H1 (cell line): ENCODE measurements at regions not wholly inside any gene's neighbourhood (a gene's known extent, or its start where the extent isn't known, plus 50 kb on each side); places are given as distances from the start of the nearest gene placed in this dataset.

Experiments used
- CTCF ChIA-PET: fragments of 300-600 bp; sonication (Branson Sonifier 250); formaldehyde crosslinking; loops from one replicate; lab custom pipeline; 2021; ENCODE audit not compliant: partially characterized antibody; lab: Charles Lee
- POLR2A ChIA-PET: fragments of 300-600 bp; sonication (Branson Sonifier 250); formaldehyde crosslinking; loops from one replicate; lab custom pipeline; 2021; ENCODE audit warnings: inconsistent platforms; ENCODE audit not compliant: partially characterized antibody; lab: Charles Lee
- DNase-seq, 2 experiments: peaks; one replicate each; pipeline versions ENCODE4 v3.0.0 to v3.0.0-alpha.2; 2010 to 2022; ENCODE audit warnings: low spot score in 2 of 2, low read depth in 1 of 2, mixed read lengths in 1 of 2
- FAIRE-seq: peaks from 2 replicates; lab custom pipeline; 2011; peaks lifted over from hg19 to GRCh38; lab: Jason Lieb, UNC
- H2AFZ ChIP-seq: 2 replicates; pipeline ENCODE4 v1.8.1; 2012; ENCODE audit warnings: low read length, inconsistent platforms
- H2AK5ac ChIP-seq: 2 replicates; pipeline ENCODE4 v1.6.1; 2013; ENCODE audit warnings: low read depth, low read length
- H2BK120ac ChIP-seq: replicated peaks from 2 replicates; pipeline ENCODE3; 2013; ENCODE audit warnings: low read depth, low read length, inconsistent platforms
- H2BK12ac ChIP-seq: 2 replicates; pipeline ENCODE4 v1.6.1; 2013; ENCODE audit warnings: low read depth, low read length
- H2BK15ac ChIP-seq: 2 replicates; pipeline ENCODE4 v1.6.1; 2013; ENCODE audit warnings: low read length
- H2BK20ac ChIP-seq: 2 replicates; pipeline ENCODE4 v1.6.1; 2013; ENCODE audit warnings: low read length
- H2BK5ac ChIP-seq: 2 replicates; pipeline ENCODE4 v1.6.1; 2013; ENCODE audit warnings: low read depth, low read length
- H3K14ac ChIP-seq: 2 replicates; pipeline ENCODE4 v1.6.1; 2013; ENCODE audit warnings: inconsistent platforms; ENCODE audit not compliant: insufficient read length
- H3K18ac ChIP-seq: 2 replicates; pipeline ENCODE4 v1.6.1; 2013; ENCODE audit warnings: low read length; ENCODE audit errors: extremely low read depth
- H3K23ac ChIP-seq: 2 replicates; pipeline ENCODE4 v1.6.1; 2013; ENCODE audit warnings: inconsistent platforms; ENCODE audit not compliant: insufficient read length
- H3K23me2 ChIP-seq: 2 replicates; pipeline ENCODE4 v1.6.1; 2013; ENCODE audit warnings: low read depth, low read length
- H3K27ac ChIP-seq: 2 replicates; pipeline ENCODE4 v1.6.1; 2011; ENCODE audit warnings: low read depth, low read length, inconsistent platforms
- H3K27me3 ChIP-seq, 4 experiments: replicated peaks in 1 of 4; 1 replicate in 1 of 4; 2 replicates in 3 of 4; pipeline versions ENCODE4 v1.6.1 to v1.8.1; 2011 to 2013; ENCODE audit warnings: low read length in 3 of 4, mild to moderate bottlenecking in 3 of 4, inconsistent platforms in 2 of 4, mixed read lengths in 2 of 4, moderate library complexity in 1 of 4; ENCODE audit not compliant: control insufficient read depth in 3 of 4, insufficient read depth in 3 of 4; ENCODE audit errors: extremely low read depth in 1 of 4
- H3K36me3 ChIP-seq, 4 experiments: 2 replicates each; pipeline versions ENCODE4 v1.6.1 to v1.8.1; 2011 to 2013; ENCODE audit warnings: mild to moderate bottlenecking in 4 of 4, low read length in 3 of 4, moderate library complexity in 2 of 4, control low read depth in 1 of 4, inconsistent platforms in 1 of 4; ENCODE audit not compliant: insufficient read depth in 4 of 4, control insufficient read depth in 2 of 4
- H3K4ac ChIP-seq: replicated peaks from 2 replicates; pipeline ENCODE3; 2013; ENCODE audit warnings: low read length, low read depth, mixed read lengths, inconsistent platforms; ENCODE audit not compliant: insufficient read length
- H3K4me1 ChIP-seq, 4 experiments: replicated peaks in 1 of 4; 1 replicate in 1 of 4; 2 replicates in 3 of 4; pipeline versions ENCODE4 v1.6.1 to v1.8.1; 2011 to 2013; ENCODE audit warnings: low read length in 3 of 4, inconsistent platforms in 2 of 4, mixed read lengths in 1 of 4; ENCODE audit not compliant: insufficient read depth in 4 of 4, control insufficient read depth in 3 of 4
- H3K4me2 ChIP-seq, 2 experiments: 2 replicates each; pipeline versions ENCODE4 v1.6.1 to v1.8.1; 2011 to 2013; ENCODE audit warnings: low read depth in 2 of 2, low read length in 2 of 2, control low read depth in 1 of 2, inconsistent platforms in 1 of 2, mild to moderate bottlenecking in 1 of 2; ENCODE audit not compliant: insufficient read depth in 1 of 2
- H3K4me3 ChIP-seq, 4 experiments: fragments of 200-600, 300-600 bp in 1 of 4; sonication (generic), shearing (Covaris generic), sonication (Bioruptor Twin) in 1 of 4; 2 replicates each; pipeline versions ENCODE4 v1.5.1 to v1.8.1; 2011 to 2016; ENCODE audit warnings: low read length in 4 of 4, low read depth in 3 of 4, control low read depth in 2 of 4, inconsistent platforms in 2 of 4, mild to moderate bottlenecking in 2 of 4, mixed read lengths in 1 of 4, moderate library complexity in 1 of 4; ENCODE audit not compliant: insufficient read depth in 2 of 4; ENCODE audit errors: extremely low read depth in 1 of 4
- H3K56ac ChIP-seq: replicated peaks from 2 replicates; pipeline ENCODE3; 2013; ENCODE audit warnings: low read depth, mild to moderate bottlenecking, mixed read lengths, low read length, inconsistent platforms; ENCODE audit not compliant: insufficient read length
- H3K79me1 ChIP-seq: 2 replicates; pipeline ENCODE4 v1.6.1; 2013; ENCODE audit warnings: low read depth, low read length, control low read depth
- H3K79me2 ChIP-seq, 2 experiments: 2 replicates each; pipeline versions ENCODE4 v1.6.1 to v1.8.1; 2012 to 2013; ENCODE audit warnings: low read length in 2 of 2, mild to moderate bottlenecking in 2 of 2, inconsistent platforms in 1 of 2; ENCODE audit not compliant: insufficient read depth in 2 of 2, control insufficient read depth in 1 of 2
- H3K9ac ChIP-seq, 4 experiments: replicated peaks in 1 of 4; 1 replicate in 1 of 4; 2 replicates in 3 of 4; pipeline versions ENCODE4 v1.6.1 to v1.8.1; 2011 to 2013; ENCODE audit warnings: low read depth in 3 of 4, low read length in 3 of 4, control low read depth in 2 of 4, mild to moderate bottlenecking in 2 of 4, moderate library complexity in 2 of 4, inconsistent platforms in 1 of 4; ENCODE audit errors: extremely low read depth in 1 of 4
- H3K9me3 ChIP-seq, 2 experiments: 2 replicates each; pipeline versions ENCODE4 v1.6.1 to v1.8.1; 2012 to 2013; ENCODE audit warnings: mild to moderate bottlenecking in 2 of 2, moderate library complexity in 2 of 2, control low read depth in 1 of 2, inconsistent platforms in 1 of 2, low read depth in 1 of 2, low read length in 1 of 2, mixed read lengths in 1 of 2; ENCODE audit not compliant: insufficient read depth in 2 of 2
- H4K20me1 ChIP-seq, 2 experiments: replicated peaks in 1 of 2; 2 replicates each; pipeline versions ENCODE3 to v1.8.1; 2011 to 2013; ENCODE audit warnings: inconsistent platforms in 2 of 2, low read length in 2 of 2, mild to moderate bottlenecking in 1 of 2; ENCODE audit not compliant: insufficient read depth in 2 of 2, control insufficient read depth in 1 of 2
- H4K5ac ChIP-seq: 2 replicates; pipeline ENCODE4 v1.6.1; 2013; ENCODE audit warnings: low read length, low read depth, mixed read lengths, inconsistent platforms; ENCODE audit not compliant: insufficient read length
- H4K8ac ChIP-seq: 2 replicates; pipeline ENCODE4 v1.8.0; 2013; ENCODE audit warnings: mild to moderate bottlenecking, moderate library complexity, low read length, inconsistent platforms; ENCODE audit not compliant: insufficient read depth; ENCODE audit errors: extremely low read depth
- H4K91ac ChIP-seq: replicated peaks from 2 replicates; pipeline ENCODE3; 2013; ENCODE audit warnings: low read length, mixed read lengths, inconsistent platforms; ENCODE audit not compliant: insufficient read length
- KDM1A ChIP-seq: fragments of 200-600, 300-600 bp; sonication (generic); IDR thresholded peaks from 2 replicates; pipeline ENCODE4 v1.7.1; 2016; ENCODE audit warnings: mild to moderate bottlenecking, low read length, borderline replicate concordance
- SIRT6 ChIP-seq: IDR thresholded peaks from one replicate; pipeline ENCODE4 v1.7.1; 2012; ENCODE audit warnings: low read length, inconsistent platforms
- SIX5 ChIP-seq: IDR thresholded peaks from 2 replicates; pipeline ENCODE4 v1.6.1; 2011; ENCODE audit warnings: mild to moderate bottlenecking, low read depth, low read length
- SRF ChIP-seq: IDR thresholded peaks from 2 replicates; pipeline ENCODE4 v1.6.1; 2011; ENCODE audit warnings: mild to moderate bottlenecking, low read depth, low read length, moderate library complexity
- TAF7 ChIP-seq: optimal IDR thresholded peaks from 2 replicates; pipeline ENCODE3; 2011; ENCODE audit warnings: low read depth, mild to moderate bottlenecking, inconsistent platforms, low read length, moderate library complexity, borderline replicate concordance
- WGBS, 2 experiments: shearing (Covaris generic) in 1 of 2; methylation state at CpG; one replicate each; pipeline versions ENCODE4 v1.1.6 to v1.1.7; 2013 to 2015; ENCODE audit warnings: low lambda C conversion rate in 2 of 2, mixed read lengths in 2 of 2, inconsistent platforms in 1 of 2, low coverage in 1 of 2, missing lambda C conversion rate in 1 of 2; ENCODE audit not compliant: insufficient replicate concordance in 2 of 2, insufficient coverage in 1 of 2, insufficient read length in 1 of 2; ENCODE audit errors: extremely low coverage in 1 of 2, missing lambda C conversion rate in 1 of 2; 5-methylcytosine and 5-hydroxymethylcytosine counted together
- TF ChIP-seq, protein P1 (sequence below): IDR thresholded peaks from 2 replicates; pipeline ENCODE4 v1.6.1; 2012; ENCODE audit warnings: low read length, inconsistent platforms

DNA sequence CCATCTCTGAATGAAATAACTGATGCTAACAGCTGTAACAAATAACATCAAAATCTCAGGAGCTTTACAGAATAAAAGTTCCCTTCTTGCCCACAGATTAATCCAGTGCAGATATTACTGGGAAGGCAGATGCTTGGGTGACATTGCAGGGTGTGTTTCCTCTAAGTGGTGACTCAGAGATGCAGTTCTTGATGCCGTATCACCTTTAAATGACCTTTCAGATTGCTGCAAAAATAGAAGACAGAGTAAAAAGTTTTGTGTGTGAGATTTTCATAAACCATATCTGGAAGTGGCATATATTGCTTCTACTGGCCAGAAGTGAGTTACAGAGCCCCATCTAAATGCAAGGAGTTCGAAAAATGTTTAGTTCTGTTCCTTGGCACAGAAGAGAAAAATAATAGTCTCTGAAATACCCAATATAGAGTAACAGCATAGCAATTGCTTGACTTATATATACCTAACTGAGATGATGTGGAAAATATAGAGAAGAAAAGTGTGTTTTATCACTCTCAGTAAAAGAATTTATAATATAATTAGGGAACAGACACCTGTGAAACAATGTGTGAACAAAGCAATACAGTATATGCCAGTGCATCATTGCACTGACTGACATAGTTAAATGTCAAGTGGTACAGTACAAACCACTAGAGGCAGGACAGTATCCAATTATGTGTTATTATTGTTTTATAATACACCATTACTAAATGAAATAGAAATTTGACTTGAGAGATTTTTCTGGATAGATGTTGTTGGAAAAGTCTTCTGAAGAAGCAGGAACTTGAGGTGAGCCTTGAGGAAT, 430.7 kb upstream of the CBLB start:
- no peak overlapping the region for H3K9ac ChIP-seq
- H3K36me3 ChIP-seq, result no peaks in the 10 kb centered on the region
- H3K4ac ChIP-seq, result no peak overlapping the region
- H3K18ac ChIP-seq, result no peak overlapping the region
- no peak overlapping the region for H3K4me2 ChIP-seq
- H2BK120ac ChIP-seq, result no peak overlapping the region
- ChIA-PET POLR2A (no interaction called here), CTCF (no interaction called here)
- no peak overlapping the region for H2BK5ac ChIP-seq
- H3K23ac ChIP-seq, result no peak overlapping the region
- no peak for DNase-seq
- no peak overlapping the region for H2BK20ac ChIP-seq
- H3K79me1 ChIP-seq, result no peaks in the 10 kb centered on the region
- no peak overlapping the region for H4K91ac ChIP-seq
- H3K14ac ChIP-seq, result no peak overlapping the region
- H2BK12ac ChIP-seq, result no peak overlapping the region
- H4K8ac ChIP-seq, result no peak overlapping the region
- H3K27ac ChIP-seq, result no peak overlapping the region
- no peak overlapping the region for H2AK5ac ChIP-seq
- H4K20me1 ChIP-seq, result no peaks in the 10 kb centered on the region
- no peak for FAIRE-seq
- no peaks in the 10 kb centered on the region for H3K23me2 ChIP-seq
- H2BK15ac ChIP-seq, result no peak overlapping the region
- no peak overlapping the region for H4K5ac ChIP-seq
- no peak overlapping the region for H2AFZ ChIP-seq
- no peaks in the 10 kb centered on the region for H3K79me2 ChIP-seq
- WGBS, 2 experiments, result 48% methylated on average over 2 of the region's 2 CpGs; no CpG with 5 or more reads in 1 of the 2 experiments
- H3K56ac ChIP-seq, result no peak overlapping the region
- no peaks in the 10 kb centered on the region for H3K9me3 ChIP-seq
- H3K4me1 ChIP-seq, result peaks cover 0 to 10% (median 0%) of the 10 kb centered on the region in 4 experiments; a peak in 2 of 7 replicates
- no peak overlapping the region for H3K4me3 ChIP-seq
- H3K27me3 ChIP-seq, result no peaks in the 10 kb centered on the region
- TF ChIP-seq, protein P1, sequence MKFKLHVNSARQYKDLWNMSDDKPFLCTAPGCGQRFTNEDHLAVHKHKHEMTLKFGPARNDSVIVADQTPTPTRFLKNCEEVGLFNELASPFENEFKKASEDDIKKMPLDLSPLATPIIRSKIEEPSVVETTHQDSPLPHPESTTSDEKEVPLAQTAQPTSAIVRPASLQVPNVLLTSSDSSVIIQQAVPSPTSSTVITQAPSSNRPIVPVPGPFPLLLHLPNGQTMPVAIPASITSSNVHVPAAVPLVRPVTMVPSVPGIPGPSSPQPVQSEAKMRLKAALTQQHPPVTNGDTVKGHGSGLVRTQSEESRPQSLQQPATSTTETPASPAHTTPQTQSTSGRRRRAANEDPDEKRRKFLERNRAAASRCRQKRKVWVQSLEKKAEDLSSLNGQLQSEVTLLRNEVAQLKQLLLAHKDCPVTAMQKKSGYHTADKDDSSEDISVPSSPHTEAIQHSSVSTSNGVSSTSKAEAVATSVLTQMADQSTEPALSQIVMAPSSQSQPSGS, result no peak
- no peak for TF ChIP-seq SIRT6
- no peak for TF ChIP-seq SIX5
- no peak for TF ChIP-seq TAF7
- TF ChIP-seq SRF, result no peak
- no peak for TF ChIP-seq KDM1A
